ENCODE measurements at regions not wholly inside any gene's neighbourhood (a gene's known extent, or its start where the extent isn't known, plus 50 kb on each side); places are given as distances from the start of the nearest gene placed in this dataset.
"Not testable (repeated sequence)": the region's sequence is repeated elsewhere in the genome, so short reads cannot be mapped to it uniquely, and the experiment has no call there.

DNA sequence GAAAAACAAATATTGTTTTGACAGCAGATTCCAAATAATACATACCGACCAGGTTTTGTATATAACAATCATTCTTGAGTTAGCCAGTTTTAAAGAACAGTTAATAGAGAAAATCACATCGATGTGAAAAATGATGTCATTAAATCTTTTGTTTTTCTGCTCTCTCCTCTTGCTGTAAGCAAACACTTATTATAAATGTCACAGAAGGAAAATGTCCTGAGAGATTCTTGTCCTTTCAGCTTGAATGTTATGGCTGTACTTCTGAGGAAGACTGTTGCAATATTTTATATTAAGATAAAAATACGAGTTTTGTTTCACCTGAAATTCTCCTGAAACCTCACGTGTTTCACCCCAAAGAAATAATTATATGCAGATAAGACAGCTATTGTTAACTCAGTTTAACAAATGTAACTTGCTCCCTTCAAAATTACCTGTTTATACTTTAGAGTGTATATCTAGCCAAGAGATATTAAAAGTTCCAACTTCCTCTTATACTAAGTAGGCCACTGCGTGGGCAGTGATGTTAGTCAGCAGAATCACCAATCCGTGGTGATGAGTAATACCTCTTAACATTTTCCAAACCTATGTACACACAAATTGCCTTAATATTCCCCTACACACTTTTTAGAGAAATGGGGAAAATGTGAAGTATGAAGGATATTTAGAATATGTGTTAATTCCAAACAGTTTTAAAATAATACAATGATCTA is 1111.4 kb upstream of the CITED2 start:
- no peak for DNase-seq

DNA sequence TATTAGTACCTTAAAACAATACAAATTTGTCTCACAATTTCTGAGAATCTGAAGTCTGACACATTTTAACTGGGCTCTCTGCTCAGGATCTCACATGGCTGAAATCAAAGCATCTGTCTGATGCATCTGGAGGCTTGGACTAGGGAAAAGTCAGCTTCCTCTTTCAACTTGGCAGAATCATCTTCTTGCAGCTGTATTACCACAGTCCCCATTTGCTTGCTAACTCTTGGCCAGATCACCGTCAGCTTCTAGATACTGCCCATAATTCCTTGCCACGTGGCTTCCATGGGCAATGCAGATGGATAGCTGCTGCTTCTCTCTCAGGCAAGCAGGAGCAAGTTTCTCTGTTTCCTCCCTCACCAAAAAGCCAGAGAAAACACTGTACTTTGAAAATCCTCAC is 1106.4 kb upstream of the CITED2 start:
- no peak for DNase-seq

DNA sequence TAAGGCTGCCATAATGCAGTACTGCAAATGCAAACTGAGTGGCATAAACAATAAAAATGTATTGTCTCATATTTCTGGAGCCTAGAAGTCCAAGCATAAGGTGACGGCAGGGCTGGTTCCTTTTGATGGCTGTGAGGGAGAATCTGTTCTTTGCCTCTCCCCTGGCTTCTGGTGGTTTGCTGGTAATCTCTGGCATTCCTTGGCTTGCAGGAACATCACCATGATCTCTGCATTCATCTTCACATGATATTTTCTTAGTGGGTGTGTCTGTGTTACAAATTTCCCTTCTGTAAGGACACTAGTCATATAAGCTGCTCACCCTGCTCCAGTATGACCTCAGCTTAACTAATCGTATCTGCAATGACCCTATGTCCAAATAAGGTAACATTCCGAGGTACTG is 1104.2 kb upstream of the CITED2 start:
- DNase-seq = no peak

DNA sequence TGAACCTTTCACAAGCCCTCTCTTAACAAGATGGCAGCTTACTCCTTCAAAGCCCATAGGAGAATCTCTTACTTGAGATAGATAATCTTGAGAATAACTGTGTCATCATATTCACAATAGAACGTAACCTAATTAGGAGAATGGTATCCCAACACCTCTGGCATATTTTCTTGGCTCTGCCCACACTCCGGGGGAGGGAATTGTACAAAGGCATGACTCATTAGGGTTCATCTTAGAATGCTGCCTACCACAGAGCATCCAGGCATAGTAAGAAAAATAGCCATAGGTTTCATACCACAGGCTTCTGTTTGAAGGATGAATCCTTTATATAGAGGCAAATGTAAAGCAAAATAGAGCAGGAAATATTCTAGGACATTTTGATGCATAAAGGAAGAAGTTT is 1100.6 kb upstream of the CITED2 start:
- DNase-seq = no peak

DNA sequence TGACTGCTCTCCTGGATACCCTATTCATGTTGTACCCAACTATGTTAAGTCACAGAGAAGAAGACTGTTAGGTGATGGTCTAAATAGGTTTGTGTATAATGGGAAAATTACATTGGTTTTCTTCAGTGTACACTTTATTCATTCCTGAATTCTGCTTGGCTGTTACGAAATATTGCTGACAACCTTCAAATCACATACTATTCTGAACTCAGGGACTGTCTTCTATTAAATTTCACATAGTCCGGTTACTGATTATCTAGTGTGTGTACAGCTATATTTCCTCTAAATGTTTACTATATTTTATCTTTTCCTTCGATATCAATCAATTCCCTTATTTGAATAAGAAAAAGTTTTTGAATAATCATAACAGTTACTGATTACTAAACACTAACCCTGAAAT is 1090.3 kb upstream of the CITED2 start:
- DNase-seq = no peak

DNA sequence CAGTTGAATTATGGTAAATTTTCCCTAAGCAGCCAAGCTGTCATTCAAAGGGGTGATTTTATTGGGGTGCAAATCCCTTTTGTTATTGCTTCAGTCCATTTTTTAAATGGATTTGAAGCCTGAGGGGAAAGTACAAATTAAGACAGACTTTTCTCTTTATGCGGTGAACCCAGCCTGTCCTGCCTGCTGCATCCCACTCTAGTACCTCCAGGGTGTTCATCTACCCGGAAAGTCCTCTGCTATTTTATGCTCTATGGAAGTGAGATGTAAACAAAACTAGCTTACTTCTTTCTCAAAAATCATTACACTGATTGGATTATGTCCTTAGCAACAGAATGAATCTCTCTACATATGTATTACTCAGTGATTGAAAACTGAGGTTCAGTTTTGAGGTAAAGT is 1088.9 kb upstream of the CITED2 start:
- DNase-seq = no peak

DNA sequence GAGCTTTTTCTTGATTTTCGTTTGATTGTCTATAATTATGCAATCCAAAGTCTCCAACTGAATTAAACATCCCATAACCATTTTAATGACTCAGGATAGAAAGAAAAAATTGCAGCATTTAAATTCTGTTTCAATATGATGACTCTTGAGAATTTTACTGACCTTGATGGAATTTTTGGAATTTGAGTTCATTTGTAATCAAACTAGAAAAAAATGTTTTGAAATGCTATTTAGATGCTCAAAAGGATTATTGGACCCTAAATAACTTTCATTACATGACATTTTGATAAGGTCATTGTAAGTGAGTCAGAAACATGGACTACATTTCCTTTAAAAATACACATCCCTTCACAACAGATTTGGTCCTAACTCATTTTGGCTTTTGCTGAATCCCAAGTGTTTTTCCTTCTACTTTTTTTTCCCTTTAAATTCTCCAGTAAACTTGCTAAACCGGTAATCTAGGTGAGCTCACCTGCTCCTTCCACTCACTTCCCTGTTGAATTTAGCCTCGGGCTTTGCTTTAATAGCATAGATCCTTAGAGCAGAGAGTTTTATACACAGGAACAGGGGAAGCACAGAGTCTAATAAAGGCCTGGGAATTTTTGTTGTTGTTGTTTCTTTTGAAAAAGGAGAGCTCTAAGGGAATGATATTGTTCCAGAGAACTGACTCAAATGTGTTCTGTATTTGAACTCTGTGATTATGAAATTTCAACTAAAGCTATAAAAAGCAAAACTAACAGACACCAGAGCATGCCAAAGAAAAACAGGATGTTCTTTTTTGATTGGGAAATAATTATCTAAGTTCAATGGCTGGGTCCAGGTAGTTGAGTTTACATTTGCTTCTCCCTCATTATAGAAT is 1088.2 kb upstream of the CITED2 start:
- no peak for DNase-seq

DNA sequence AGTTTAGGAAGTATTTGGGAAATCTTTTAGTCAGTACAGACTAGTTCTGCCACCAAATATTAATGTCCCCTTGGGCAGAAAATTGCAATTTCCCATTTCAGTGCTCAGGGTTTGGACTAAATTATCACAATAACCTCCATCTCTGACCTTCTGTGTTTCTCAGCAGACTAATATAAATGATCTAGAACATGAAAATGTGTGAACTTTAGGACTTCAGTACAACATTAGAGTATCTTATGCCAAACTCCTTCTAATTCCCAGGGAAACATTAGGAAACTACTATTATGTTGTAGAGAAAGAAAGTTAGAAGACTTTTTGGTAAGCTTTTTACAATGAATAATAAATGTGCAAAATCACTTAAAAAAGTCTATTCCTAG is 1087.6 kb upstream of the CITED2 start:
- no peak for DNase-seq

DNA sequence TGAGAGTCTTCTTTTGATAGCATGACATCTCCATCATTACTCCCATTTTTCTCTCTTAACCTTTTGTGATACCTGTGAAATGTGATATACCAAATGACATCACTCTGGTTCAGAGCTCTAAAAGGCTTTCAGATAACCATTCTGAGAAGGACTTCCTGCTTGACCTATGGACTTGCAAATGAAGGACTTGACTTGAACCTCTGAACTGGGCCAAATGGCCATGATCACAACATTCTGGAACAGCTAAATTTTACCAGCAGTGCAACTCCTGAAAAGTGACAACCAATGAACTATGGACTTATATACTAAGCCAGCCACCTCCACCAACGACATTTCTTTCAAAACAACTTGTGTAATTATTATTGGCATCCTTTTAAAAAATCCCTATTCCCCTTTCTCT is 1085.8 kb upstream of the CITED2 start:
- no peak for DNase-seq

DNA sequence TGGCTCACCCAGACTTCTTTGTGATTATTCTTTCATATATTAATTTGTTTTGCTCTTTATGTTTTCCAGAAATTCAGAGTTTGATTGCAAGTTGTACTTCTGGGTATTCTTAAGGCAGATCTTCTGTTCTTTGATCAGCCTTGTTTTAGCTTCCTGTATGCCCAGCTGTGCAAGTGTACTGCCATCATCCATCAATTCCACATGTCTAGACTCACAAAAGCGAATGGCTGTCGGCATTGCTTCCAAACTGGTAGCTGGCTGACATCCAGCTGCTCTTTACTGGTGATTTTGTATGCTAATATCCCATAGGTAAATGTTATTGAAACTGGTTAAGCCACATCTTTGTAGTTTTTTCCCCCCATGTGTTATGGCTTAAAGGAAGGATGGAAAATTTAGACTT is 1084.8 kb upstream of the CITED2 start:
- no peak for DNase-seq

DNA sequence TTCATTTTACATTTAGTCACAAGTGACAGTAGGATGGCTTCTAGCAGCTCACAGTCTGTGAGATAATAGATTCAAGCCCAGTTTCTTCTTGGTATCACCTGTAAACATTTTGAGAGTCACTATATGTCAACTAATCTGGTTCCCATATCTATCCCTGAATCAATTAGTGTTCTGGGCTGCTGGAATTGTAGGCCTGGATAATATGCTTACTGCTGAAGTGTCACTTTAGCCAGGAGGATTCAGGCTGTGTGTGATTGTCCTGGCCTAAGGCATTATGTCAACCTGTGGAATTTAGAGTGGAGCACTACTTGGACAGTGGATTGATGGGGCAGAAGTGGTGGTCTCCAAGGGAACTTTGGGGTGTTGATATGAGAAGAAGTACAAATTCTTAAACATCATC is 1071.8 kb upstream of the CITED2 start:
- DNase-seq = no peak

DNA sequence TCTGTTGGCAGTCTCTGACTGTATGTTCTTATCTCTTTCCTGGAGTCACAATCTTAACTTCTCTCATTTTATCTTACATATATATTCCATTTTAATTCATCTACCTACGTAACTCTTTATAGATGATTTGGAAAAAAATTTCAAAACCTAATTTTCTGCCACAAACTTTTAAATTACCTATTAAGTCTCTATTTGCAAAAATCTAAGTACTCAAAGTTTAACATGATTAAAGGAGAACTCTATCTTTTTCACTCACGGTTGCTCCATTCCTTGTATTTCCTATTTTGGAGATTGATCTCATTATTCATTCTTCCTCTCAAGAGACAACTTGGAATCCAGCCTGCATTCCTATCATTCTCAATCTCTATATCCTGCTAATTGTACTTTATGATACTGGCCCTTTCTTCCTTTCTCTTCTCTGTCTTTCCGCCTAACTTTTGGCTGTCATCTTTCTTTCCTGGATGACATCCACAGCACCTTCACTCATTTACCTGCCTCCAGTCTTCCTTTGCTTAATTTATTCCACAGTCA is 1071.1 kb upstream of the CITED2 start:
- DNase-seq = no peak

DNA sequence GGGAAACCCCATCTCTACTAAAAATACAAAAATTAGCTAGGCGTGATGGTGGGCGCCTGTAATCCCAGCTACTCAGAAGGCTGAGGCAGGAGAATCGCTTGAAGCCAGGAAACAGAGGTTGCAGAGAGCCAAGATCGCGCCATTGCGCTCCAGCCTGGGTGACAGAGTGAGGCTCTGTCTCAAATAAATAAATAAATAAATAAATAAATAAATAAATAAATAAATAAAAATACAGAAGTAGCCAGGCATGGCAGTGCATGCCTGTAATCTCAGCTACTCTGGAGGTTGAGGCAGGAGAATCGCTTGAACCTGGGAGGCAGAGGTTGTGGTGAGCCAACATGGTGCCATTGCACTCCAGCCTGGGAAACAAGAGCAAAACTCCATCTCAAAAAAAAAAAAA is 1068.7 kb upstream of the CITED2 start:
- DNase-seq = not testable (repeated sequence)

DNA sequence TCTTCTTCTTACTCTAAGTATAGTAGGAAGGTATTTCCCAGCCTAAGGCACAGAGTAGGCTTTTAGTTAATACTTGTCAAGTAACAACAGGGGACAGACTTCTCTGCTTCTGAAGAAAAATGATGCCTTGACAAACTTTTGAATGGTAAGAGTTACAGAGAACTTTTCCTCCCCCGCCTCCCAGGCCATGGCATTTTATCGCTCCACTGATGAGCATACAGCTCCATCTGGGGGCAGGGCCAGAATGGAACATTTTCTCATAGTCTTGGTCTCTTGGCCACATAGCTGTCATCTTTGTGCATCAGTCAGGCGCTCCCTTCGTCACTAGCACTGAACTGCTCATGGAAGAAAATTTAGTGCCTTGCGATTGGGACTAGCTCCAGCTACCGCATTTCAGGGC is 1066.8 kb upstream of the CITED2 start:
- DNase-seq = no peak

DNA sequence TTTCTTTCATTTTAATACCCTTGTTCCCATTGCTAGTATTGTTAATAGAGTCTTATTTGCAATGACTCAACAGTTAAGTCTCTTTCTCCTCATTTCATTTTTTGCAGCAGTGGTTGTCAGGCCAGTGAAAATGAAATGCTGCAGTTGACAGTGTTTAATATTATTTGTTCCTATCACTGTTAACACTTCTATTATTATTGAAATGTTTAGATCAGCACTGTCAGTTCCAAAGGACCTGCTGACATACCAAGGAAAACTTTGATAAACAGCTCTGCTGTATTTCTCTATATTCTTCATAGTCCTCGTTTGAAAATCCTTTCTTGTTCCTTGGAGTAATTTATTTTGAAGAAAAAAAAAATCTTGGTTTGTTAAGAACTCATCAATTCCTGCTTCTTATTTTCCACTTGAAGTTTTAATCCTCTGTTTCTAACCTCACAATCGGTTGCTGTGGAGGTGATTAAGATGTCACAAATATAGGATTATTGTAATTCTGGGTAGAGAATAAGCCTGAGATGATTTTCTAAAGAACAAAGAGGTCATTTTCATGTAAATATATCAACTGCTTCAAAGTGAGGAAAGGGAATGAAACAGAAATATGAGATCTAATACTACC is 1065.9 kb upstream of the CITED2 start:
- no peak for DNase-seq

DNA sequence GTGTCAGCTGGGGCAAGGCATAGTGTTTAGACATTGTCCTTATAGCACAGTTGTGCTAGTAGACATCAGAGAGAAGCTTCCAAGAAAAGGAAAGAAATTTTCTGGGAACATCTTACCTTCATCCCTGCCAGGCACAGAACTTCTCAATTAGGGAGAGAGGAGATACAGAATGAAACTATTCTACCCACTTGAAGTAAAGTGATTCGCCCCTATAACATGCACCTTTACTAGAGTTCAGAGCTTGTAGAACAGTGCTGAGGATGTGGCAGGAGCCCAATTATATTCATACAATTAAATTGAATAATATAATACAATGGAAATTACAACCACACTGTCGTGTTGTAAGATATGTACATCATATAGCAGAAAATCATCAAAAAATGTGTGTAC is 1063.9 kb upstream of the CITED2 start:
- no peak for DNase-seq

DNA sequence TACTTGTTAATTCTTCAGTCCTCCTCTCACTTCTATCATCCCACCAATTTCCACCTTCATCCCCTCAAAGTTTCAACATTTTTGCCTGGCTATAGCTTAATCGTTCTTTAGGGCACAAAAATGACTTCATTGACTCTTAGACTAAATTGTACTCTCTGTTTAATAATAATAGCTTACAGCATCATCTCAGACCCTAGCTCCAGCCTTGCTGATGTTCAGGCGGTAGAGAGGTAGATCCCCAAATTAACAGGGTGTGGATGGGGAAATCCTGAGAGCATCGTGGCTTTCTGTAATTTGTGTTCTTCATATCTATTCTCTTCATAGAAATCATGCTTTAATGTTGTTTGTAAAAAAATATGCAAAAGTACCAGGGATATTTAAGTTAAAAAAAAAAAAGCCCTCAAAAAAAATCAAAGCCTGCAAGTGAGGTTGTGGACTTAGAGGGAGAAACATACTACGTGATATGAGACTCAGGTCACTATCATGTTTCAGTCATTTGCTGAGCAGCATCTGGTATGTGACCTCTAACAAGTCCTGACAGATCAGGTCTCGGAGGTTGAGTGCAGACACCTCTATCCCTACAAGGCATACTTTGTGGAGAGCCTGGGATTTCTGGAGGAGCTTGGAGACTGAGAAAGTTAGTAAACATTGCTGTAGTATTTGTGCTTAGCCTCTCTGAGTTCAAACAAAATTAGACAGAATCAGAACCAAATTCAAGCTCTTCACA is 1063.3 kb upstream of the CITED2 start:
- DNase-seq = no peak

DNA sequence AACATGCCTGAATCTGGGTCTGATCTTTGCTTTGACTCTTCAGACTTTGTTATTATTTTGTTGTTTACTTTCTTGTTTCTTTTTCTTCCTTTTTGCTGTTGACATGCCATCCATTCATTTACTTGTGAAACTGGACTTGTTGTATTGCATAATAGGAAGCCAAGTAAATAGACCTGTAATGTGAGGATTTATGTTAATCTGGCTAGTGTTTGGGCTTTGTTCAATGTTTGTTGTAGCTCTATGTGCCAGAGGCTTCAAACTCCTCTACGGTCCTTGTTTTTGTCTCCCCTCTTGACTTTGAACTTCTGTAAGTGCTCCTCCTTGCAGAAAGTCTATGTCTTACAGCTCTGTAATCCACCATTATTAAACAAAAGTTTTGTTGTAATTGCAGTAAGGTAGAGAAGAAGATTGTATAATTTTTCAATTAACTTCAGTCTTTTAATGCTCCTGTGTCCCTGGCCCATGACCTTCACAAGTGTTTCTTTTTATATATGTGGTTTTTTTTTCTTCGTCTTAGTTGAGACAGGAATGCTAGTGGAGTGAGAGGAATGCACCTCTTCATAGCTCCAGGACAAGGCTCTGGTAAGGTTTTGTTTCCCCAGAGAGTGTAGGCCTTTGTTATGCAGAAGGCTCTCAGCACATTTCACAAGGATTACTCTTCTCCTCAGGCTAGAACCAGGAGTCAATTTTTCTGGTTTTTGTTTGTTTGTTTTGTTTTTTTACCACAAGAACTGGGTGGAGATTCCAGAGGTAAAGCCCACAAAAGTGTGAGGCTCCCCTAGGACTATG is 1061.8 kb upstream of the CITED2 start:
- DNase-seq = no peak

DNA sequence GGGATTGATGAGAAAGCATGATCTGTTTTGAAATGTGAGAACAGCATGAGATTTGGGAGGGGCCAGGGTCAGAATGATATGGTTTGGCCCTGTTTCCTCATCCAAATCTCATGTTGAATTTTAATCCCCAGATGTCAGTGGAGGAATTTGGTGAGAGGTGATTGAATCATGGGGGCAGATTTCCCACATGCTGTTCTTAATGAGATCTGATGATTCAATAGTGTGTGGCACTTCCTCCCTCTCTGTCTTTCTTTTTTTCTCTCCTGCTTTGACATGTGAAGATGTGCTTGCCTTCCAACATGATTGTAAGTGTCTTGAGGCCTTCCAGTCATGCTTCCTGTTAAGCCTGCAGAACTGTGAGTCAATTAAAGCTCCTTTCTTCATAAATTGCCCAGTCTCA is 1060.3 kb upstream of the CITED2 start:
- no peak for DNase-seq

DNA sequence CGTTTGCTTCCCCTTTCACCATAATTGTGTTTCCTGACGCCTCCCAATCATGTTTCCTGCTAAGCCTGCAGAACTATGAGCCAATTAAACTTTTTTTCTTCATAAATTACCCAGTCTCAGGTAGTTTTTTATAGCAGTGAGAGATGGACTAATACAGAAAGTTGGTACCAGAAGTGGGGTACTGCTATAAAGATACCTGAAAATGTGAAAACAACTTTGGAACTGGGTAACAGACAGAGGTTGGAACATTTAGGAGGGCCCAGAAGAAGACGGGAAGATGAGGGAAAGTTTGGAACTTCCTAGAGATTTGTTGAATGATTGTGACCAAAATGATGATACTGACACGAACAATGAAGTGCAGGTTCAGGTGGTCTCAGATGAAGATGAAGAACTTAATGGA is 1058.6 kb upstream of the CITED2 start:
- DNase-seq = no peak

DNA sequence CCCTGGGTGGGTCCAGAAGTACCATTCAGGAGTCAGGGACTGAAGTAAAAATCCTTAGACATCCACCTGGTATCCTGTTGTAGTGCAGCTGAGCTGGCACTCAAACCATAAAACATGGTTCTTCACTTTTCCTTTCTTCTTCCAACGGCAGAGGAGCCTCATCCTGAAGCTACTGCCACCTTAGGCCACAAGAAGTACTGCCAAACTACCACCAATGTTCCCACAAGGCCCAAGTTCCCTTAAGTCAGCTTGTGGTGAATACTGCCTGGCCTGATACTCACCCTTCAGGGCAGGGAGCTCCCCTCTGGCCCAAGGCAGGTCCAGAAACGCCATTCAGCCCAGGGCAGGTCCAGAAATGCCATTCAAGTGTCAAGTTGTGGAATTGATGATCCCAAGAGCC is 1053.4 kb upstream of the CITED2 start:
- DNase-seq = no peak

DNA sequence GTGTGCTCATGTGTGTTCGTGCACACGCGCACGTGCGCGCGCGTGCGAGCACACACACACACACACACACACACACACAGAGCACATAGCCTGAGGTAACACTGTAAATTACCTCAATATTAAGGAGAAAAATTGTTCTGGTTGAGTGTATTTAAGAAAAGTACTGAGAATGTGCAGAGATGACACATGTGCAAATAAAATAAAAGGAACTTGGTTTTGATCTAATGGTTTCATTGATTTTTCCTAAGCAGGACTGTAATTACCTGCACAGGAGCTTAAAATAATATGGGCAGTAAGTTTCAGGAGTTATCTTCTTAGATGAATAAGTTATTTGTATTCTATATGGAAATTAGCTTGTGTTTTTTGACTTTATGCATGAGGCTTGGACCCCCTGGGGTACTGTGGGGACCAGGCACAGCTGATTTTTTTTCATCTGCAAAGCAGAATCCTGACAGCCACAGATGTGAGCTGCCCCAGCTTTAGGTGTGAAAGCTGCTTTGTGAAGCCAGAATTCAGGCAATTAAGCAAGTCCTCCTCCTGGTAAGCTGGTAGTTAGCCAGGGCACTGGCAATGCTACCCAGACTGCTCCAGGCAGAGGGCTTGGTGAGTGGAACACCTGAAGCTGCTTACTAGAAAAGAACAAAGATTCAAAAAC is 1040.6 kb upstream of the CITED2 start:
- DNase-seq = no peak

All from activated CD4-positive, alpha-beta T cell treated with anti-CD3 and anti-CD28 coated beads, Interleukin-2, amount 50 U/mL, for 1 hour (primary cell).